ENCODE measurements at regions not wholly inside any gene's neighbourhood (a gene's known extent, or its start where the extent isn't known, plus 50 kb on each side); places are given as distances from the start of the nearest gene placed in this dataset.

DNA sequence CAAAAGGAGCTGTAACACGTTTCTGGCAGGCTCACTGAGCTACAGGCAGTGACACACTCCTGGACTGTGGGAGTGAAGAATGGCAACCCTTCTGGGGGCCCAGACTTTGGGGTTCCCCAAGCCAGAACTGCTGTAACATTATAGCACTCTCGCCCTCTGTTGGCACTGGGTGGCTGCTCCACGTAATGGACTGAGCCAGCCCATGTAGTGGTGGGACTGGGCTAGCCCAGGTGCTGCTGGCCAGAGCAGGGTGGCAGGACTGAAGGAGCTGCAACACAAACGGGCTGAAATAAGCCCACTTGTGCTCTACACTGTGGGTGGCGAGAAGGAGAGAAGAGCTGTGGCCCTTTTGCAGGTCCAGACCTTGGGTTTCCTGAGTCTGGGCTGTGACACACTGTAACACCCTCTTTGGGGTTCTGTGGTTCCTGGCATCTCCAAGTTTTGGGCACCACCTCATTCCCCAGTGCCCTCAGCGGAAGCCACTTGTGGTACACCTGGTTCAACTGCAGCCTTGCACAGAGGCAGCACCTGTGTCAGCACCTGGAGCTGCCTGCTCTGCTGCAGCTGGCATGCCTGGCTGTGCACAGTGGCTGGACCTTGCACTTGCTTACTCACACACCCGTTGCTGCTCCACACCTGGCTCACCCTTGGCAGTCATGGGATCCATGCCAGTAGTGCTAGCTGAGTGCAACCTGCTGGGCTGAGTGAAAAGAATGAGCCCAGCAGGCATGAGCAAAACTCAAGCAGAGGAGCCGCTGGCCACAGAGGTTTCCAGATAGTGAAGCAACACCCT, 95.0 kb upstream of the PRR16 start:
- DNase-seq (ENCODE audit: low spot score): peak; percentile 6
- TF ChIP-seq, protein P1, sequence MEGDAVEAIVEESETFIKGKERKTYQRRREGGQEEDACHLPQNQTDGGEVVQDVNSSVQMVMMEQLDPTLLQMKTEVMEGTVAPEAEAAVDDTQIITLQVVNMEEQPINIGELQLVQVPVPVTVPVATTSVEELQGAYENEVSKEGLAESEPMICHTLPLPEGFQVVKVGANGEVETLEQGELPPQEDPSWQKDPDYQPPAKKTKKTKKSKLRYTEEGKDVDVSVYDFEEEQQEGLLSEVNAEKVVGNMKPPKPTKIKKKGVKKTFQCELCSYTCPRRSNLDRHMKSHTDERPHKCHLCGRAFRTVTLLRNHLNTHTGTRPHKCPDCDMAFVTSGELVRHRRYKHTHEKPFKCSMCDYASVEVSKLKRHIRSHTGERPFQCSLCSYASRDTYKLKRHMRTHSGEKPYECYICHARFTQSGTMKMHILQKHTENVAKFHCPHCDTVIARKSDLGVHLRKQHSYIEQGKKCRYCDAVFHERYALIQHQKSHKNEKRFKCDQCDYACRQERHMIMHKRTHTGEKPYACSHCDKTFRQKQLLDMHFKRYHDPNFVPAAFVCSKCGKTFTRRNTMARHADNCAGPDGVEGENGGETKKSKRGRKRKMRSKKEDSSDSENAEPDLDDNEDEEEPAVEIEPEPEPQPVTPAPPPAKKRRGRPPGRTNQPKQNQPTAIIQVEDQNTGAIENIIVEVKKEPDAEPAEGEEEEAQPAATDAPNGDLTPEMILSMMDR (IDR thresholded peaks at IDR 0.05; ENCODE audit: borderline replicate concordance, control extremely low read depth, extremely low read depth, insufficient read depth, missing control alignments): no peak
- in situ Hi-C loops (cut with MboI; ENCODE audit: low sequenced_read_pairs, unreplicated experiment): no loop called here

DNA sequence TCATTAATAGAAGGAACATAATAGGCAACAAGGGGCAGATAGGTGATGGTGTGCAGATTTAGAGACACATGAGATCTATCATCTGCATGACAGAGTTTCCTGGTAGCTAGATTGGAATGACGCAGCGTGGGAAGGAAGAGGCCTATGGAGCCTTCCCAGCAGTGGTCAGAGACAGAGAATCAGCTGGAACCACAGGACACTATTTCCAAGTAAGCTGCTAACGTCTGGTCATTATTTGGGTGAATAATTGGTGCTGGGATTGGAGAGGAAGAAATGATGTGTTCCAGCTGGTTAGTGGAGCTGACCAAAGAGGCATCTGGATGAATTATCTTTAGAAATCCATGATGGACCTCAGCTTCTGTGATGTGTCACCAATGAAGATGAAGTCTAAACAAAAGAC, 91.2 kb upstream of the PRR16 start:
- DNase-seq (ENCODE audit: low spot score): no peak
- TF ChIP-seq, protein P1 (IDR thresholded peaks at IDR 0.05; ENCODE audit: borderline replicate concordance, control extremely low read depth, extremely low read depth, insufficient read depth, missing control alignments): no peak
- in situ Hi-C loops (cut with MboI; ENCODE audit: low sequenced_read_pairs, unreplicated experiment): no loop called here

DNA sequence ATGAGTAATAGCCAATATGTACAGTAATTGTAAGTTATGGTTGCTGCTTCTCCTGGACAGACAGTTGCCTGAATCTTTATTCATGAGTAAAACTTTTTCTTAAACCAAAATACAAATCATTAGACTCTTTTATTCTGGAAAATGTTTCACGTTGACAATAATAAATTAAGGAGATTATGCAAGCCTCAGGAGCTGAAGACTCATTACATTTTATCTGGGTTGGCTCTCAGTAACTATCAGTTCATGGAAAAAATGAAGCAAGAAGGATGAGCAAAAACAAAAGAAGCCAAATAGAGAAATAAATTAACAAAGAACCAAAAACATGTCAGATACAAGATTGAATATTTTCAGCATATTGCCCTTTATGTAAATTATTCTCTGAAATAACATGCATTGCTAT, 88.9 kb upstream of the PRR16 start:
- in situ Hi-C loops (cut with MboI; ENCODE audit: low sequenced_read_pairs, unreplicated experiment): no loop called here
- TF ChIP-seq, protein P1 (IDR thresholded peaks at IDR 0.05; ENCODE audit: borderline replicate concordance, control extremely low read depth, extremely low read depth, insufficient read depth, missing control alignments): no peak
- DNase-seq (ENCODE audit: low spot score): no peak

DNA sequence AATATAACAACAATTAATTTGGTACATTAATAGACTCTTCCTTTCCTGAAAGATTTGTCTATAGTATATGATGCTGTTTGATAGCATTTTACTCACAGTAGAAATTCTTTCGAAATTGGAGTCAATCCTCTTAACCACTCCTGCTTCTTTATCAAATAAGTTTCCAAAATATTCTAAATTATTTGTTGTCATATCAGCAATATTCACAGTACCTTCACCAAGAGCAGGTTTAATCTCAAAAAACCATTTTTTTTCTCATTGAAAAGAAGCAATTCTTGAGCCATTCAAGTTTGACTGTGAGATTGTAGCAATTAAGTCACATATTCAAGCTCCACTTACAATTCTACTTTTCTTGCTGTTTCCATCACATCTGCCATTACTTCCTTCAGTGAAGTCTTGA, 83.5 kb upstream of the PRR16 start:
- in situ Hi-C loops (cut with MboI; ENCODE audit: low sequenced_read_pairs, unreplicated experiment): no loop called here
- no peak for DNase-seq (ENCODE audit: low spot score)
- TF ChIP-seq, protein P1 (IDR thresholded peaks at IDR 0.05; ENCODE audit: borderline replicate concordance, control extremely low read depth, extremely low read depth, insufficient read depth, missing control alignments): no peak

DNA sequence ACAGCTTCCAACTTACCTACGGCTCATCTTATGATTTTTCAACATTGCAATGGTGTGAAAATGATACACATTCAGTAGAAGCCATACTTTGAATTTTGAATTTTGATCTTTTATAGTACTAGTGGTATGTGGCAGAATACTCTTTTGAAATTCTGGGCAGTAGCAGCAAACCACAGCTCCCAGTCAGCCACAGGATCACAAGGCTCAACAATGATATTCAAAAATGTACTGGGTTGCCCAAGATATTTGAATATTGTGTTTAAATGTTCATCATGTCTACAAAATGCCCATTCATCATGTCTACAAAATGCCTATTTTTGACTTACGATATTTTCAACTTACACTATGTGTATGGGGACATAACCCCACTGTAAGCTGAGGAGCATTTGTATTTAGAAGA, 81.3 kb upstream of the PRR16 start:
- in situ Hi-C loops (cut with MboI; ENCODE audit: low sequenced_read_pairs, unreplicated experiment): no loop called here
- no peak for DNase-seq (ENCODE audit: low spot score)
- TF ChIP-seq, protein P1 (IDR thresholded peaks at IDR 0.05; ENCODE audit: borderline replicate concordance, control extremely low read depth, extremely low read depth, insufficient read depth, missing control alignments): no peak

DNA sequence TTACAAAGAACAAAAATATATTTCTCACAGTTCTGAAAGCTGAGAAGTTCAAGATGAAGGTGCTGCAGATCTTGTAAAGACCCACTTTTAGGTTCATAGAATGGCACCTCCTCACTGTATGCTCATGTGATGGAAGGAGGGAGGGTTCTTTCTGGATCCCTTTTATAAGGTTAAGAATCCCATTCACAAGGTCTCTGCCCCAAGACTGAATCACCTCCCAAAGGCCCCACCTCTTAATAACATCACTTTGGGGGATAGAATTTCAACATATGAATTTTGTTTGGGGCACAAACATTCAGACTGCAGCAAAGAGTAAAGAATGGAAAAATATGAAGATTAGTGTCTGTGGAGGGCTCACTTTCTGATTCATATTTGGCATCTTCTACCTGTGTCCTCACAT, 77.1 kb upstream of the PRR16 start:
- in situ Hi-C loops (cut with MboI; ENCODE audit: low sequenced_read_pairs, unreplicated experiment): no loop called here
- no peak for DNase-seq (ENCODE audit: low spot score)
- TF ChIP-seq, protein P1 (IDR thresholded peaks at IDR 0.05; ENCODE audit: borderline replicate concordance, control extremely low read depth, extremely low read depth, insufficient read depth, missing control alignments): no peak

All from GM13976 (cell line).